ENCODE measurements at regions not wholly inside any gene's neighbourhood (a gene's known extent, or its start where the extent isn't known, plus 50 kb on each side); places are given as distances from the start of the nearest gene placed in this dataset.

GRCh38 chr1:29527314-29528004 lies 291.1 kb downstream of the PTPRU start (continued):
- no peak for TF ChIP-seq NFYB (IDR thresholded peaks at IDR 0.05; ENCODE audit: insufficient read depth, low read depth, low read length)
- TF ChIP-seq NRF1 (conservative IDR thresholded peaks at IDR 0.05; ENCODE audit: low read depth, low read length) = no peak
- no peak for TF ChIP-seq NFIC (IDR thresholded peaks at IDR 0.05; ENCODE audit: low read depth, low read length)
- TF ChIP-seq ZNF592 (IDR thresholded peaks at IDR 0.05) = no peak

- H3K27me3 ChIP-seq (replicated peaks in 1 of 2; ENCODE audit: control insufficient read depth in 2 of 2, insufficient read depth in 2 of 2, low read length in 1 of 2) = no peaks in the 10 kb centered on the region
- no peak overlapping the region for H3K27ac ChIP-seq (ENCODE audit: control insufficient read depth, insufficient read depth)
- no peak overlapping the region for H3K9ac ChIP-seq (ENCODE audit: control insufficient read depth, insufficient read depth, low read length)
- WGBS (ENCODE audit: insufficient coverage, insufficient replicate concordance, low lambda C conversion rate, missing lambda C conversion rate) = 9% methylated on average over 7 of the region's 7 CpGs
- POLR2A ChIA-PET = no interaction called here
- H3K36me3 ChIP-seq (ENCODE audit: control insufficient read depth in 2 of 2, insufficient read depth in 2 of 2, low read length in 1 of 2) = no peaks in the 10 kb centered on the region
- ATAC-seq (no peak), DNase-seq (ENCODE audit: low read depth, low spot score) (no peak), FAIRE-seq (no peak)
- in situ Hi-C loops (cut with MboI) = no loop called here
- no peak overlapping the region for H2AFZ ChIP-seq (ENCODE audit: control insufficient read depth, low read depth, low read length)
- H3K4me1 ChIP-seq (ENCODE audit: control insufficient read depth, insufficient read depth, low read length) = no peaks in the 10 kb centered on the region
- intact Hi-C loops (cut with micrococcal nuclease; ENCODE audit: unreplicated experiment) = no loop called here
- H3K9me3 ChIP-seq (replicated peaks; ENCODE audit: control insufficient read depth, insufficient read depth, low read length) = no peaks in the 10 kb centered on the region; the same call in 2 of the 3 replicates
- SMC1A ChIA-PET (ENCODE audit: uncharacterized antibody, unreplicated experiment) = no interaction called here
- H3K4me3 ChIP-seq = no peak overlapping the region
- H4K20me1 ChIP-seq (ENCODE audit: control insufficient read depth, insufficient read depth) = no peaks in the 10 kb centered on the region
- RAD21 ChIA-PET (ENCODE audit: unreplicated experiment) = no interaction called here
- no TSS peak for BruUV-seq (replicated peaks)
- H3K79me2 ChIP-seq (ENCODE audit: control insufficient read depth, insufficient read depth, low read length) = no peaks in the 10 kb centered on the region
- CTCF ChIA-PET = no interaction called here
- H3K4me2 ChIP-seq (ENCODE audit: control insufficient read depth, insufficient read depth) = no peak overlapping the region
- no peak for TF ChIP-seq BCL11A (IDR thresholded peaks at IDR 0.05; ENCODE audit: low read depth, low read length)
- TF ChIP-seq, protein P1, sequence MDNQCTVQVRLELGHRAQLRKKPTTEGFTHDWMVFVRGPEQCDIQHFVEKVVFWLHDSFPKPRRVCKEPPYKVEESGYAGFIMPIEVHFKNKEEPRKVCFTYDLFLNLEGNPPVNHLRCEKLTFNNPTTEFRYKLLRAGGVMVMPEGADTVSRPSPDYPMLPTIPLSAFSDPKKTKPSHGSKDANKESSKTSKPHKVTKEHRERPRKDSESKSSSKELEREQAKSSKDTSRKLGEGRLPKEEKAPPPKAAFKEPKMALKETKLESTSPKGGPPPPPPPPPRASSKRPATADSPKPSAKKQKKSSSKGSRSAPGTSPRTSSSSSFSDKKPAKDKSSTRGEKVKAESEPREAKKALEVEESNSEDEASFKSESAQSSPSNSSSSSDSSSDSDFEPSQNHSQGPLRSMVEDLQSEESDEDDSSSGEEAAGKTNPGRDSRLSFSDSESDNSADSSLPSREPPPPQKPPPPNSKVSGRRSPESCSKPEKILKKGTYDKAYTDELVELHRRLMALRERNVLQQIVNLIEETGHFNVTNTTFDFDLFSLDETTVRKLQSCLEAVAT (IDR thresholded peaks at IDR 0.05) = no peak
- TF ChIP-seq GATAD2B (conservative IDR thresholded peaks at IDR 0.05; ENCODE audit: low read depth) = no peak
- no peak for TF ChIP-seq MEF2A (IDR thresholded peaks at IDR 0.05; ENCODE audit: insufficient read depth, low read depth, low read length)
- TF ChIP-seq STAT3 (IDR thresholded peaks at IDR 0.05; ENCODE audit: low read depth, low read length) = no peak
- TF ChIP-seq IKZF1 (conservative IDR thresholded peaks at IDR 0.05) = no peak
- TF ChIP-seq MYB (IDR thresholded peaks at IDR 0.05; ENCODE audit: borderline replicate concordance, low read depth, low read length) = no peak
- no peak for TF ChIP-seq PBX3 (IDR thresholded peaks at IDR 0.05; ENCODE audit: insufficient replicate concordance, low read depth, low read length)
- TF ChIP-seq SP1 (IDR thresholded peaks at IDR 0.05; ENCODE audit: low read depth, low read length) = no peak
Measured at GRCh38 chr1:29525941-29526340, 289.6 kb downstream of the PTPRU start.
